ENCODE measurements at regions not wholly inside any gene's neighbourhood (a gene's known extent, or its start where the extent isn't known, plus 50 kb on each side); places are given as distances from the start of the nearest gene placed in this dataset.

DNA sequence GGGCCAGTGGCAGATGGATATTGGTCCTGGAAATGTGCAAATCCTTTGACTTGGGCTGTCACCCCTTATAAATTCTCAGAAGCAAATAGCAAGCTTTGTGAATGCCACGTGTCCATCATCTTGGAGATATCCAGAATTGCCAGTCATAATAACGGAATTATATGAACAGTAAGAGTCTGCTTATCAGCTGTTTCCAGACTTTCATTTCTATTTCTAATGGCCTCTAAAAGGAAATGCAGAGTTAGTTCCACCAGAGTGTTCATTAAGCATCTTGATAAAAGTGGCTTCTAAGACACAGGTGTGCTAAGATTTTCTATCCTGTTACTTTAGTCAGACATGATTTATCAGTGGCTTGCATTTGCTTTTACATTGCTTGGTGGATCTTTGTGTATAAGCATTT, 87.4 kb downstream of the RAMP3 start:
- intact Hi-C loops (cut with DNase I) = no loop called here
- Histone ChIP-seq H3K4me3 (no peak overlapping the region), H3K9me3 (no peaks in the 10 kb centered on the region), H3K36me3 (no peaks in the 10 kb centered on the region), H3K27me3 (ENCODE audit: low read depth) (no peaks in the 10 kb centered on the region), H3K4me1 (peaks cover 12% of the 10 kb centered on the region), H3K27ac (no peak overlapping the region)
- ATAC-seq (no peak), DNase-seq (no peak)
- TF ChIP-seq, protein P1, sequence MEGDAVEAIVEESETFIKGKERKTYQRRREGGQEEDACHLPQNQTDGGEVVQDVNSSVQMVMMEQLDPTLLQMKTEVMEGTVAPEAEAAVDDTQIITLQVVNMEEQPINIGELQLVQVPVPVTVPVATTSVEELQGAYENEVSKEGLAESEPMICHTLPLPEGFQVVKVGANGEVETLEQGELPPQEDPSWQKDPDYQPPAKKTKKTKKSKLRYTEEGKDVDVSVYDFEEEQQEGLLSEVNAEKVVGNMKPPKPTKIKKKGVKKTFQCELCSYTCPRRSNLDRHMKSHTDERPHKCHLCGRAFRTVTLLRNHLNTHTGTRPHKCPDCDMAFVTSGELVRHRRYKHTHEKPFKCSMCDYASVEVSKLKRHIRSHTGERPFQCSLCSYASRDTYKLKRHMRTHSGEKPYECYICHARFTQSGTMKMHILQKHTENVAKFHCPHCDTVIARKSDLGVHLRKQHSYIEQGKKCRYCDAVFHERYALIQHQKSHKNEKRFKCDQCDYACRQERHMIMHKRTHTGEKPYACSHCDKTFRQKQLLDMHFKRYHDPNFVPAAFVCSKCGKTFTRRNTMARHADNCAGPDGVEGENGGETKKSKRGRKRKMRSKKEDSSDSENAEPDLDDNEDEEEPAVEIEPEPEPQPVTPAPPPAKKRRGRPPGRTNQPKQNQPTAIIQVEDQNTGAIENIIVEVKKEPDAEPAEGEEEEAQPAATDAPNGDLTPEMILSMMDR (IDR thresholded peaks at IDR 0.05) = no peak

DNA sequence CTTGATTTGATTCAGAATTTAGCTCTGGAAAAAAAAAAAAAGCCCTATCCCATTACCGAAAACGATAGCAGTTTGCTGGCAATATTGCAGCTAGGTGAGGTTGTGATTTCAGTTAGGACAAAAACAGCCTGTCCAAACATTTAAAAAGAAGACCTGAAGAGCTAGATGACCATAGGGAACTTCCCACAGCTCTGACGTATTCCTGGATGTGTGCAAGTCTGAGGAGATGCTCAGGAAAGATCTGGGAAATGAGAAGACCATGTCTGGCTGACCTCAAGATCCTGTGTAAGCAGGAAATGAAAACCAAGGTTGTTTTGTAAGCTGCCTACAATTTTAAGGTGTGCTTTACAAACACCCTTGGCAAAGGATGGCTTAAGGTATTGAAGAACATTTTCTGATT, 88.7 kb downstream of the RAMP3 start:
- no peak for ATAC-seq

DNA sequence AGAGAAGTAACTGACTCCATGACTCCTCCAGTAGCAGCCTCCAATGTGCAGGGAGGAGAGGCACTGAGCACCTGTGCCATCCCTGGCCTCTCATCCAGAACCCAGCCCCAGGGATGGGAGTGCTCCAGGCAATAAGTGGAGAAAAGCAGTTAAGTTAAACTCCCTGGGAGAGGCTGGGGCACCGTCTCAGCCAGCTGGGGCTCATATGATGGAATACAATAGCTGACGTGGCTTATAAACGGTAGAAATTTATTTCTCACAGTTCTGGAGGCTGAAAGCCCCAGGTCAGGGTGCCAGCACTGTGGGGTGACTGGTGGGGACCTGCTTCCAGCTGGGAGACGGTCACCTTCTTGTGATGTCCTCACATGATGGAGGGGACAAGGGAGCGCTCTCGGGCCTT, 94.7 kb downstream of the RAMP3 start:
- ATAC-seq (no peak), DNase-seq (no peak)
- Histone ChIP-seq H3K36me3 (no peaks in the 10 kb centered on the region), H3K4me1 (peaks cover 4% of the 10 kb centered on the region), H3K27me3 (ENCODE audit: low read depth) (no peaks in the 10 kb centered on the region), H3K4me3 (no peak overlapping the region), H3K9me3 (no peaks in the 10 kb centered on the region), H3K27ac (no peak overlapping the region)
- TF ChIP-seq, protein P1 (IDR thresholded peaks at IDR 0.05) = no peak
- intact Hi-C loops (cut with DNase I) = no loop called here

More for the DNA sequence above, 88.7 kb downstream of the RAMP3 start:
- Histone ChIP-seq H3K27ac (no peak overlapping the region), H3K4me1 (peaks cover 4% of the 10 kb centered on the region), H3K9me3 (no peaks in the 10 kb centered on the region), H3K36me3 (no peaks in the 10 kb centered on the region), H3K4me3 (no peak overlapping the region), H3K27me3 (ENCODE audit: low read depth) (no peaks in the 10 kb centered on the region)
- DNase-seq = no peak
- TF ChIP-seq, protein P1 (IDR thresholded peaks at IDR 0.05) = no peak
- intact Hi-C loops (cut with DNase I) = no loop called here

DNA sequence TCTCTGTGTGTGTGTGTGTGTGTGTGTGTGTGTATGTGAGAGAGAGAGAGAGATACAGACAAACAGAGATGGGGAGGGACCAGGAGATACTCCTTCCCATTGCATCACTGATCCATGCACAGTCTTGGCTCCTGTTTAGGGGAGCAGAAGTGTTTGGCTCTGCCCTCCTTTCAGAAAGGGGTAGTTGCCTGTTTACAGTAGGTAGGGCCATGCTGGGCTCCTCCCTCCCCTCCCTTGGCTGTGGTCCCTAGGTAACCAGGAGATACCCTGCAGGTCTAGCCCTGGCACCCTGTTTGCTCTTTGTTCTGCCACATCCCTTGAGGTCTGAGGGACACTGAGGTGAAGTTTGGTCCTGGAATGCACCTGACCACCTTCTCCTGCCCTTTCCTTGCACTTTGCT, 95.3 kb downstream of the RAMP3 start:
- Histone ChIP-seq H3K4me3 (no peak overlapping the region), H3K4me1 (peaks cover 4% of the 10 kb centered on the region), H3K27me3 (ENCODE audit: low read depth) (no peaks in the 10 kb centered on the region), H3K27ac (no peak overlapping the region), H3K36me3 (no peaks in the 10 kb centered on the region), H3K9me3 (no peaks in the 10 kb centered on the region)
- TF ChIP-seq, protein P1 (IDR thresholded peaks at IDR 0.05) = no peak
- intact Hi-C loops (cut with DNase I) = no loop called here
- DNase-seq (no peak), ATAC-seq (no peak)

DNA sequence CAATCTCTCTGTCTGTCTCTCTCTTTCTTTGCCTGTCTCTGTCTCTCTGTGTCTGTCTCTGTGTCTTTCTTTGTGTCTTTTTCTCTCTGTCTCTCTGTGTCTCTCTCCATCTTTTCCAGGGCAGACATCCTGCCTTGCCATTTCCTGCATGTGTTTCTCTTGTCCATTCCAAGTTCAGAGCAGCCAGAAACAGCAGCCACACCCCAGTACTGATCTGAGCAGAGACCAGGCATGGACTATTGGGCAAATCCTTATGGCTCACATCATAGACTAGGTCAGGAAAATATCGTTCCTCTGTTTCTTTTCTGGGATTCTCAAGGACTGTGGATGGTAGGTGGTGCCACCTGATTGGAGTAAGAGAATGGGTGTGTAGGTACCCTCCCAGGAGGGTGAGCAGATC, 95.8 kb downstream of the RAMP3 start:
- Histone ChIP-seq H3K4me1 (peaks cover 4% of the 10 kb centered on the region), H3K27me3 (ENCODE audit: low read depth) (no peaks in the 10 kb centered on the region), H3K36me3 (no peaks in the 10 kb centered on the region), H3K9me3 (no peaks in the 10 kb centered on the region), H3K4me3 (no peak overlapping the region), H3K27ac (no peak overlapping the region)
- TF ChIP-seq, protein P1 (IDR thresholded peaks at IDR 0.05) = no peak
- intact Hi-C loops (cut with DNase I) = no loop called here
- DNase-seq (no peak), ATAC-seq (no peak)

DNA sequence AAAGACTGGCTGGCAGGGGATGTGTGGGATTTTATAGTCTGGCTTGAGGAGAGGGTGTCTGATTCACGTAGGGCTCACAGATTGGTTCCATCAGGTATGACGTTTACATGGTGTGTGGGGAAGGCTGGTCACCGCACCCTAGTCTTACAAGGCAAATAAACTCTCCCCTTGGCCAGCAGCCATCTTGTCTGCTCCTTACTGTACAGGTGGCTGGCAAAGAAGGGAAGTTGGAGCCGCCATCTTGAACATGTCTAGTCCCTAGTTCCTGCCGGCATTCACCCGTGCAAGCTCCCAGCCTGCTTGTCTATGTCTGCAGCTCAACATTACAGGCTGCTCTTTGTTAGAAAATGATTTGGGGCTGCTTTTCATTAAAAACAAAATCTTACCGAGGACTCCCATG, 97.6 kb downstream of the RAMP3 start:
- ATAC-seq = no peak
- intact Hi-C loops (cut with DNase I) = loop anchor here (5.0 kb wide), 1 partner anchor 103 kb away; no protein-coding TSS in a partner anchor

More for the DNA sequence above, 97.6 kb downstream of the RAMP3 start:
- TF ChIP-seq, protein P1 (IDR thresholded peaks at IDR 0.05) = no peak
- H3K4me3 ChIP-seq = no peak overlapping the region
- DNase-seq = no peak
- H3K4me1 ChIP-seq = peaks cover 4% of the 10 kb centered on the region
- no peaks in the 10 kb centered on the region for H3K9me3 ChIP-seq
- no peaks in the 10 kb centered on the region for H3K36me3 ChIP-seq
- H3K27ac ChIP-seq = no peak overlapping the region
- peaks cover 7% of the 10 kb centered on the region for H3K27me3 ChIP-seq (ENCODE audit: low read depth)

Data from lower lobe of right lung (tissue), 2 donors.